HepG2 (cell line): ENCODE measurements at regions not wholly inside any gene's neighbourhood (a gene's known extent, or its start where the extent isn't known, plus 50 kb on each side); places are given as distances from the start of the nearest gene placed in this dataset.
A peak's percentile ranks its signal among the peaks of the same experiment; 100 is the strongest.

Experiments
- AKNA ChIP-seq: sonication (generic); formaldehyde crosslinking; IDR thresholded peaks from 2 replicates; pipeline ENCODE4 v1.4.0; 2020; ENCODE audit warnings: missing genetic modification reagents, borderline replicate concordance
- CBX2 ChIP-seq, 2 experiments: fragments of 200-600 bp in 1 of 2; sonication (generic); formaldehyde crosslinking in 1 of 2; IDR thresholded peaks; 2 replicates each; pipeline versions ENCODE4 v1.7.0 to v1.8.1; 2018 to 2022; ENCODE audit warnings: low read depth in 2 of 2, low read length in 1 of 2, mild to moderate bottlenecking in 1 of 2, missing genetic modification reagents in 1 of 2
- E2F2 ChIP-seq: sonication (generic); formaldehyde crosslinking; IDR thresholded peaks from 2 replicates; pipeline ENCODE4 v1.4.0; 2020; ENCODE audit warnings: missing genetic modification reagents, borderline replicate concordance
- ELF1 ChIP-seq: sonication (generic); formaldehyde crosslinking; IDR thresholded peaks from 2 replicates; pipeline ENCODE4 v1.4.0; 2020; ENCODE audit warnings: missing genetic modification reagents
- ETV6 ChIP-seq: sonication (generic); formaldehyde crosslinking; conservative IDR thresholded peaks from 2 replicates; pipeline ENCODE4 v1.4.0; 2020; ENCODE audit warnings: missing genetic modification reagents
- FOXP4 ChIP-seq: sonication (generic); formaldehyde crosslinking; IDR thresholded peaks from 2 replicates; pipeline ENCODE4 v1.4.0; 2020; ENCODE audit warnings: missing genetic modification reagents
- GATAD1 ChIP-seq: IDR thresholded peaks from 2 replicates; pipeline ENCODE4 v1.6.1; 2016; ENCODE audit warnings: missing genetic modification reagents, missing compliant biosample characterization
- JUND ChIP-seq: sonication (generic); formaldehyde crosslinking; IDR thresholded peaks from 2 replicates; pipeline ENCODE4 v1.8.0; 2022; ENCODE audit warnings: mild to moderate bottlenecking, missing genetic modification reagents
- MED1 ChIP-seq: sonication (generic); formaldehyde crosslinking; IDR thresholded peaks from 2 replicates; pipeline ENCODE4 v1.4.0; 2020; ENCODE audit warnings: missing genetic modification reagents
- MIXL1 ChIP-seq: IDR thresholded peaks from 2 replicates; pipeline ENCODE4 v1.6.1; 2016
- MXI1 ChIP-seq: IDR thresholded peaks from 3 replicates; pipeline ENCODE4 v1.6.1; 2012; ENCODE audit warnings: low read depth, low read length, inconsistent platforms, borderline replicate concordance
- NR3C1 ChIP-seq: sonication (generic); formaldehyde crosslinking; IDR thresholded peaks from 2 replicates; pipeline ENCODE4 v1.4.0; 2020; ENCODE audit warnings: missing genetic modification reagents
- RXRB ChIP-seq: IDR thresholded peaks from 2 replicates; pipeline ENCODE4 v1.6.1; 2016; ENCODE audit warnings: borderline replicate concordance, missing genetic modification reagents, missing compliant biosample characterization
- SMC3 ChIP-seq: IDR thresholded peaks from 2 replicates; pipeline ENCODE4 v1.6.1; 2011; ENCODE audit warnings: low read length, improper control_type of control experiment
- ZNF17 ChIP-seq: sonication (generic); formaldehyde crosslinking; IDR thresholded peaks from 2 replicates; pipeline ENCODE4 v1.5.0; 2020; ENCODE audit warnings: mild to moderate bottlenecking, missing genetic modification reagents
- ZNF205 ChIP-seq: IDR thresholded peaks from 2 replicates; pipeline ENCODE4 v1.6.1; 2018; ENCODE audit warnings: missing biosample characterization, missing genetic modification reagents
- ZNF292 ChIP-seq: sonication (generic); formaldehyde crosslinking; IDR thresholded peaks from 2 replicates; pipeline ENCODE4 v1.8.1; 2022; ENCODE audit warnings: mild to moderate bottlenecking, low read depth, missing genetic modification reagents, borderline replicate concordance
- ZNF335 ChIP-seq: sonication (generic); formaldehyde crosslinking; IDR thresholded peaks from 2 replicates; pipeline ENCODE4 v1.4.0; 2020; ENCODE audit warnings: missing genetic modification reagents
- ZNF576 ChIP-seq: sonication (generic); formaldehyde crosslinking; IDR thresholded peaks from 2 replicates; pipeline ENCODE4 v1.4.0; 2020; ENCODE audit warnings: mild to moderate bottlenecking, missing genetic modification reagents
- ZNF597 ChIP-seq: sonication (generic); formaldehyde crosslinking; IDR thresholded peaks from 2 replicates; pipeline ENCODE4 v1.5.0; 2020; ENCODE audit warnings: missing genetic modification reagents
- ZNF616 ChIP-seq: sonication (generic); formaldehyde crosslinking; IDR thresholded peaks from 2 replicates; pipeline ENCODE4 v1.5.0; 2020; ENCODE audit warnings: low read depth, mild to moderate bottlenecking, missing genetic modification reagents
- ZNF713 ChIP-seq: sonication (generic); formaldehyde crosslinking; IDR thresholded peaks from 2 replicates; pipeline ENCODE4 v1.4.0; 2020; ENCODE audit warnings: mild to moderate bottlenecking, missing genetic modification reagents

GRCh38 chr6:155530219-155530834 lies 74.7 kb upstream of the NOX3 start (continued):
- TF ChIP-seq AKNA (CRISPR knock-in tag) (no peak), FOXP4 (CRISPR knock-in tag) (no peak), JUND (CRISPR knock-in tag) (no peak), GATAD1 (no peak), ELF1 (CRISPR knock-in tag) (no peak), ZNF576 (CRISPR knock-in tag) (no peak), NR3C1 (CRISPR knock-in tag) (no peak), MED1 (peak; percentile 54; the same call in 1 of the 2 replicates), RXRB (CRISPR knock-in tag) (peak; percentile 18; the same call in 1 of the 2 replicates), ZNF335 (CRISPR knock-in tag) (0 out of 2 replicates have a peak, but pooled peaks have one; percentile 32), ETV6 (CRISPR knock-in tag) (no peak), E2F2 (CRISPR knock-in tag) (no peak), ZNF713 (no peak), SMC3 (peak; percentile 96), MIXL1 (CRISPR knock-in tag) (peak; percentile 72; the same call in 1 of the 2 replicates), ZNF292 (no peak), ZNF17 (CRISPR knock-in tag) (no peak), MXI1 (no peak), ZNF205 (CRISPR knock-in tag) (no peak), CBX2 (IDR thresholded peaks at IDR 0.05; ENCODE audit: low read depth, low read length) (no peak), CBX2 (CRISPR knock-in tag; IDR thresholded peaks at IDR 0.05; ENCODE audit: low read depth) (no peak), ZNF616 (no peak), ZNF597 (no peak)
